ENCODE measurements at regions not wholly inside any gene's neighbourhood (a gene's known extent, or its start where the extent isn't known, plus 50 kb on each side); places are given as distances from the start of the nearest gene placed in this dataset.

DNA sequence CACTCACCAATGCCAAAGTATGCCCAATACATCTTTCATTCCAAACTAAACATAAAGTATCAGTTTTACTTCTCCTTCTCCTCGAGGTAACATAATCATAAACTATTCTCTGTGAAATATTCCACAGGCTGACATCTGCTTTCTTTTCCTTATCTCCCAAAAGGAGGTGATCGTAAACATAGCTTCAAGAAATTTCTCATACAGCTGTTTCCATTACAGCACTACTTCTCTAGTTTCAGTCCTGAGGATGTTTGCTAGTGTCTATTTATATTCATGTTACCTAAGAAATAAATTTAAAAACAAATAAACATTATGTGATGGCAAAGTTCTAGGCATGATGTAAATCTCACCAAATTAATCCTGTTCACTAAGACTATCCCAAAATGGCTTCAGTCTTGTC lies 90.1 kb upstream of the CPSF6 start:
- TF ChIP-seq, protein P1, sequence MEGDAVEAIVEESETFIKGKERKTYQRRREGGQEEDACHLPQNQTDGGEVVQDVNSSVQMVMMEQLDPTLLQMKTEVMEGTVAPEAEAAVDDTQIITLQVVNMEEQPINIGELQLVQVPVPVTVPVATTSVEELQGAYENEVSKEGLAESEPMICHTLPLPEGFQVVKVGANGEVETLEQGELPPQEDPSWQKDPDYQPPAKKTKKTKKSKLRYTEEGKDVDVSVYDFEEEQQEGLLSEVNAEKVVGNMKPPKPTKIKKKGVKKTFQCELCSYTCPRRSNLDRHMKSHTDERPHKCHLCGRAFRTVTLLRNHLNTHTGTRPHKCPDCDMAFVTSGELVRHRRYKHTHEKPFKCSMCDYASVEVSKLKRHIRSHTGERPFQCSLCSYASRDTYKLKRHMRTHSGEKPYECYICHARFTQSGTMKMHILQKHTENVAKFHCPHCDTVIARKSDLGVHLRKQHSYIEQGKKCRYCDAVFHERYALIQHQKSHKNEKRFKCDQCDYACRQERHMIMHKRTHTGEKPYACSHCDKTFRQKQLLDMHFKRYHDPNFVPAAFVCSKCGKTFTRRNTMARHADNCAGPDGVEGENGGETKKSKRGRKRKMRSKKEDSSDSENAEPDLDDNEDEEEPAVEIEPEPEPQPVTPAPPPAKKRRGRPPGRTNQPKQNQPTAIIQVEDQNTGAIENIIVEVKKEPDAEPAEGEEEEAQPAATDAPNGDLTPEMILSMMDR (IDR thresholded peaks at IDR 0.05), result no peak
- TF ChIP-seq POLR2A (IDR thresholded peaks at IDR 0.05; ENCODE audit: low read depth) (no peak), EP300 (IDR thresholded peaks at IDR 0.05) (no peak), POLR2AphosphoS5 (IDR thresholded peaks at IDR 0.05) (no peak)

Measured in esophagus muscularis mucosa (tissue), 4 donors.